GM13977 (cell line): ENCODE measurements at regions not wholly inside any gene's neighbourhood (a gene's known extent, or its start where the extent isn't known, plus 50 kb on each side); places are given as distances from the start of the nearest gene placed in this dataset.

ENCODE experiments used
- DNase-seq: peaks from one replicate; pipeline ENCODE4 v3.0.0; 2012; ENCODE audit warnings: low spot score
- CTCF ChIP-seq: IDR thresholded peaks from 2 replicates; pipeline ENCODE4 v1.5.1; 2012; ENCODE audit warnings: mild to moderate bottlenecking, control low read depth; ENCODE audit not compliant: insufficient read depth; ENCODE audit errors: extremely low read depth, missing control alignments
- in situ Hi-C: fragments of 300-500 bp; cut with MboI; formaldehyde crosslinking; loops from one replicate; pipeline ENCODE4 v1.12.0; 2022; ENCODE audit warnings: low sequenced_read_pairs, low pct_unique_long_range_greater_than_20kb, mixed read lengths, inconsistent platforms; ENCODE audit not compliant: unreplicated experiment

GRCh38 chr5:93255796-93256195 is 325.2 kb downstream of the NR2F1-AS1 start:
- in situ Hi-C loops: no loop called here
- no peak for TF ChIP-seq CTCF
- DNase-seq: no peak

GRCh38 chr5:93252165-93252564 is 328.9 kb downstream of the NR2F1-AS1 start:
- in situ Hi-C loops: no loop called here
- DNase-seq: no peak

GRCh38 chr5:93251347-93251746 is 329.7 kb downstream of the NR2F1-AS1 start:
- no peak for DNase-seq
- no peak for TF ChIP-seq CTCF
- in situ Hi-C loops: no loop called here

More at GRCh38 chr5:93252165-93252564, 328.9 kb downstream of the NR2F1-AS1 start:
- TF ChIP-seq CTCF: no peak

- in situ Hi-C loops: no loop called here
- no peak for TF ChIP-seq CTCF
- DNase-seq: no peak
Observed at GRCh38 chr5:93250424-93250823, 330.6 kb downstream of the NR2F1-AS1 start.

GRCh38 chr5:93249651-93250289 is 331.2 kb downstream of the NR2F1-AS1 start:
- DNase-seq: no peak
- TF ChIP-seq CTCF: no peak

GRCh38 chr5:93247105-93247504 is 333.9 kb downstream of the NR2F1-AS1 start:
- no peak for TF ChIP-seq CTCF
- in situ Hi-C loops: no loop called here
- DNase-seq: no peak

More at GRCh38 chr5:93249651-93250289, 331.2 kb downstream of the NR2F1-AS1 start:
- in situ Hi-C loops: no loop called here
